Fibroblast of lung (primary cell): ENCODE measurements at regions not wholly inside any gene's neighbourhood (a gene's known extent, or its start where the extent isn't known, plus 50 kb on each side); places are given as distances from the start of the nearest gene placed in this dataset.

Experiments used
- CTCF ChIP-seq, 2 donors: IDR thresholded peaks in 1 of 2; conservative IDR thresholded peaks in 1 of 2; 1 replicate in 1 of 2; 2 replicates in 1 of 2; pipeline ENCODE4 v1.5.1; 2011 to 2012; ENCODE audit warnings: low read length in 2 of 2, control low read depth in 1 of 2, inconsistent platforms in 1 of 2, low read depth in 1 of 2, mild to moderate bottlenecking in 1 of 2
- EZH2 ChIP-seq: IDR thresholded peaks from 2 replicates; pipeline ENCODE4 v1.5.1; 2012; ENCODE audit warnings: low read length, control low read depth, mild to moderate bottlenecking; ENCODE audit errors: missing control alignments

GRCh38 chr2:56478027-56478426 lies 294.2 kb downstream of the CCDC85A start:
- TF ChIP-seq CTCF (conservative IDR thresholded peaks at IDR 0.05 in 1 of 2, IDR thresholded peaks at IDR 0.05 in 1 of 2; ENCODE audit: low read depth in 1 of 2, low read length in 2 of 2) (no peak), EZH2 (no peak)
